ENCODE measurements at regions not wholly inside any gene's neighbourhood (a gene's known extent, or its start where the extent isn't known, plus 50 kb on each side); places are given as distances from the start of the nearest gene placed in this dataset.

- DNase-seq (ENCODE audit: low spot score) = no peak
Observed at GRCh38 chr4:130165381-130165780, 1069.4 kb downstream of the C4orf33 start.

- DNase-seq (ENCODE audit: low spot score) = no peak
Observed at GRCh38 chr4:130172156-130172555, 1076.2 kb downstream of the C4orf33 start.

- DNase-seq (ENCODE audit: low spot score) = no peak
Observed at GRCh38 chr4:130178106-130178505, 1082.2 kb downstream of the C4orf33 start.

- no peak for DNase-seq (ENCODE audit: low spot score)
Observed at GRCh38 chr4:130183096-130183495, 1087.1 kb downstream of the C4orf33 start.

- no peak for DNase-seq (ENCODE audit: low spot score)
Observed at GRCh38 chr4:130183766-130184165, 1087.8 kb downstream of the C4orf33 start.

- DNase-seq (ENCODE audit: low spot score) = no peak
Observed at GRCh38 chr4:130185123-130185522, 1089.2 kb downstream of the C4orf33 start.

- DNase-seq (ENCODE audit: low spot score) = no peak
Observed at GRCh38 chr4:130186931-130187330, 1091.0 kb downstream of the C4orf33 start.

- no peak for DNase-seq (ENCODE audit: low spot score)
Observed at GRCh38 chr4:130187587-130187986, 1091.6 kb downstream of the C4orf33 start.

GRCh38 chr4:130192787-130193186 is 1096.8 kb downstream of the C4orf33 start:
- DNase-seq (ENCODE audit: low spot score) = no peak

GRCh38 chr4:130197946-130198345 is 1102.0 kb downstream of the C4orf33 start:
- DNase-seq (ENCODE audit: low spot score) = no peak

GRCh38 chr4:130203571-130203970 is 1107.6 kb downstream of the C4orf33 start:
- DNase-seq (ENCODE audit: low spot score) = no peak

- no peak for DNase-seq (ENCODE audit: low spot score)
Observed at GRCh38 chr4:130210864-130211263, 1114.9 kb downstream of the C4orf33 start.

- DNase-seq (ENCODE audit: low spot score) = no peak
Observed at GRCh38 chr4:130214268-130214667, 1118.3 kb downstream of the C4orf33 start.

- DNase-seq (ENCODE audit: low spot score) = no peak
Observed at GRCh38 chr4:130233377-130234047, 1137.6 kb downstream of the C4orf33 start.

GRCh38 chr4:130238121-130238520 is 1142.2 kb downstream of the C4orf33 start:
- DNase-seq (ENCODE audit: low spot score) = no peak

- DNase-seq (ENCODE audit: low spot score) = no peak
Observed at GRCh38 chr4:130249002-130249401, 1153.0 kb downstream of the C4orf33 start.

- DNase-seq (ENCODE audit: low spot score) = no peak
Observed at GRCh38 chr4:130257271-130257670, 1161.3 kb downstream of the C4orf33 start.

- DNase-seq (ENCODE audit: low spot score) = no peak
Observed at GRCh38 chr4:130266814-130267213, 1170.9 kb downstream of the C4orf33 start.

- DNase-seq (ENCODE audit: low spot score) = no peak
Observed at GRCh38 chr4:130288576-130288975, 1192.6 kb downstream of the C4orf33 start.

- no peak for DNase-seq (ENCODE audit: low spot score)
Observed at GRCh38 chr4:130293692-130294091, 1197.7 kb downstream of the C4orf33 start.

- no peak for DNase-seq (ENCODE audit: low spot score)
Observed at GRCh38 chr4:130296448-130296847, 1200.5 kb downstream of the C4orf33 start.

- no peak for DNase-seq (ENCODE audit: low spot score)
Observed at GRCh38 chr4:130306566-130306965, 1210.6 kb downstream of the C4orf33 start.

GRCh38 chr4:130309221-130309620 is 1213.3 kb downstream of the C4orf33 start:
- no peak for DNase-seq (ENCODE audit: low spot score)

GRCh38 chr4:130322439-130322838 is 1226.5 kb downstream of the C4orf33 start:
- DNase-seq (ENCODE audit: low spot score) = no peak

Measured in umbilical cord (tissue), 1 donor.